ENCODE measurements at regions not wholly inside any gene's neighbourhood (a gene's known extent, or its start where the extent isn't known, plus 50 kb on each side); places are given as distances from the start of the nearest gene placed in this dataset.

GRCh38 chr5:52453176-52453575, 334.5 kb upstream of the ITGA1 start:
- TF ChIP-seq, protein P1, sequence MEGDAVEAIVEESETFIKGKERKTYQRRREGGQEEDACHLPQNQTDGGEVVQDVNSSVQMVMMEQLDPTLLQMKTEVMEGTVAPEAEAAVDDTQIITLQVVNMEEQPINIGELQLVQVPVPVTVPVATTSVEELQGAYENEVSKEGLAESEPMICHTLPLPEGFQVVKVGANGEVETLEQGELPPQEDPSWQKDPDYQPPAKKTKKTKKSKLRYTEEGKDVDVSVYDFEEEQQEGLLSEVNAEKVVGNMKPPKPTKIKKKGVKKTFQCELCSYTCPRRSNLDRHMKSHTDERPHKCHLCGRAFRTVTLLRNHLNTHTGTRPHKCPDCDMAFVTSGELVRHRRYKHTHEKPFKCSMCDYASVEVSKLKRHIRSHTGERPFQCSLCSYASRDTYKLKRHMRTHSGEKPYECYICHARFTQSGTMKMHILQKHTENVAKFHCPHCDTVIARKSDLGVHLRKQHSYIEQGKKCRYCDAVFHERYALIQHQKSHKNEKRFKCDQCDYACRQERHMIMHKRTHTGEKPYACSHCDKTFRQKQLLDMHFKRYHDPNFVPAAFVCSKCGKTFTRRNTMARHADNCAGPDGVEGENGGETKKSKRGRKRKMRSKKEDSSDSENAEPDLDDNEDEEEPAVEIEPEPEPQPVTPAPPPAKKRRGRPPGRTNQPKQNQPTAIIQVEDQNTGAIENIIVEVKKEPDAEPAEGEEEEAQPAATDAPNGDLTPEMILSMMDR (IDR thresholded peaks at IDR 0.05) = no peak
- no peak for TF ChIP-seq EZH2phosphoT487 (IDR thresholded peaks at IDR 0.05; ENCODE audit: borderline replicate concordance, low read depth)
- no peak for TF ChIP-seq SMC3 (IDR thresholded peaks at IDR 0.05; ENCODE audit: low read depth, low read length)
- TF ChIP-seq, protein P2, sequence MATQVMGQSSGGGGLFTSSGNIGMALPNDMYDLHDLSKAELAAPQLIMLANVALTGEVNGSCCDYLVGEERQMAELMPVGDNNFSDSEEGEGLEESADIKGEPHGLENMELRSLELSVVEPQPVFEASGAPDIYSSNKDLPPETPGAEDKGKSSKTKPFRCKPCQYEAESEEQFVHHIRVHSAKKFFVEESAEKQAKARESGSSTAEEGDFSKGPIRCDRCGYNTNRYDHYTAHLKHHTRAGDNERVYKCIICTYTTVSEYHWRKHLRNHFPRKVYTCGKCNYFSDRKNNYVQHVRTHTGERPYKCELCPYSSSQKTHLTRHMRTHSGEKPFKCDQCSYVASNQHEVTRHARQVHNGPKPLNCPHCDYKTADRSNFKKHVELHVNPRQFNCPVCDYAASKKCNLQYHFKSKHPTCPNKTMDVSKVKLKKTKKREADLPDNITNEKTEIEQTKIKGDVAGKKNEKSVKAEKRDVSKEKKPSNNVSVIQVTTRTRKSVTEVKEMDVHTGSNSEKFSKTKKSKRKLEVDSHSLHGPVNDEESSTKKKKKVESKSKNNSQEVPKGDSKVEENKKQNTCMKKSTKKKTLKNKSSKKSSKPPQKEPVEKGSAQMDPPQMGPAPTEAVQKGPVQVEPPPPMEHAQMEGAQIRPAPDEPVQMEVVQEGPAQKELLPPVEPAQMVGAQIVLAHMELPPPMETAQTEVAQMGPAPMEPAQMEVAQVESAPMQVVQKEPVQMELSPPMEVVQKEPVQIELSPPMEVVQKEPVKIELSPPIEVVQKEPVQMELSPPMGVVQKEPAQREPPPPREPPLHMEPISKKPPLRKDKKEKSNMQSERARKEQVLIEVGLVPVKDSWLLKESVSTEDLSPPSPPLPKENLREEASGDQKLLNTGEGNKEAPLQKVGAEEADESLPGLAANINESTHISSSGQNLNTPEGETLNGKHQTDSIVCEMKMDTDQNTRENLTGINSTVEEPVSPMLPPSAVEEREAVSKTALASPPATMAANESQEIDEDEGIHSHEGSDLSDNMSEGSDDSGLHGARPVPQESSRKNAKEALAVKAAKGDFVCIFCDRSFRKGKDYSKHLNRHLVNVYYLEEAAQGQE (IDR thresholded peaks at IDR 0.05; ENCODE audit: low read depth, low read length) = no peak
- no peak for TF ChIP-seq SIN3A (IDR thresholded peaks at IDR 0.05; ENCODE audit: borderline replicate concordance, low read depth, low read length)
- TF ChIP-seq POLR2AphosphoS5 (IDR thresholded peaks at IDR 0.05; ENCODE audit: low read depth, low read length) = no peak
- TF ChIP-seq USF2 (IDR thresholded peaks at IDR 0.05; ENCODE audit: borderline replicate concordance, low read depth, low read length) = no peak
- TF ChIP-seq, protein P3, sequence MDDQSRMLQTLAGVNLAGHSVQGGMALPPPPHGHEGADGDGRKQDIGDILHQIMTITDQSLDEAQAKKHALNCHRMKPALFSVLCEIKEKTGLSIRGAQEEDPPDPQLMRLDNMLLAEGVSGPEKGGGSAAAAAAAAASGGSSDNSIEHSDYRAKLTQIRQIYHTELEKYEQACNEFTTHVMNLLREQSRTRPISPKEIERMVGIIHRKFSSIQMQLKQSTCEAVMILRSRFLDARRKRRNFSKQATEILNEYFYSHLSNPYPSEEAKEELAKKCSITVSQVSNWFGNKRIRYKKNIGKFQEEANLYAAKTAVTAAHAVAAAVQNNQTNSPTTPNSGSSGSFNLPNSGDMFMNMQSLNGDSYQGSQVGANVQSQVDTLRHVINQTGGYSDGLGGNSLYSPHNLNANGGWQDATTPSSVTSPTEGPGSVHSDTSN (IDR thresholded peaks at IDR 0.05) = no peak
- no peak for TF ChIP-seq TAF1 (IDR thresholded peaks at IDR 0.05; ENCODE audit: borderline replicate concordance, low read depth, low read length)
- no peak for TF ChIP-seq NFIC (IDR thresholded peaks at IDR 0.05; ENCODE audit: borderline replicate concordance)
